IPS-NIHi7 (cell line): ENCODE measurements at regions not wholly inside any gene's neighbourhood (a gene's known extent, or its start where the extent isn't known, plus 50 kb on each side); places are given as distances from the start of the nearest gene placed in this dataset.

Experiments
- DNase-seq: peaks from one replicate; pipeline ENCODE4 v3.0.0; 2012; ENCODE audit warnings: mixed read lengths; ENCODE audit errors: extremely low spot score

DNA sequence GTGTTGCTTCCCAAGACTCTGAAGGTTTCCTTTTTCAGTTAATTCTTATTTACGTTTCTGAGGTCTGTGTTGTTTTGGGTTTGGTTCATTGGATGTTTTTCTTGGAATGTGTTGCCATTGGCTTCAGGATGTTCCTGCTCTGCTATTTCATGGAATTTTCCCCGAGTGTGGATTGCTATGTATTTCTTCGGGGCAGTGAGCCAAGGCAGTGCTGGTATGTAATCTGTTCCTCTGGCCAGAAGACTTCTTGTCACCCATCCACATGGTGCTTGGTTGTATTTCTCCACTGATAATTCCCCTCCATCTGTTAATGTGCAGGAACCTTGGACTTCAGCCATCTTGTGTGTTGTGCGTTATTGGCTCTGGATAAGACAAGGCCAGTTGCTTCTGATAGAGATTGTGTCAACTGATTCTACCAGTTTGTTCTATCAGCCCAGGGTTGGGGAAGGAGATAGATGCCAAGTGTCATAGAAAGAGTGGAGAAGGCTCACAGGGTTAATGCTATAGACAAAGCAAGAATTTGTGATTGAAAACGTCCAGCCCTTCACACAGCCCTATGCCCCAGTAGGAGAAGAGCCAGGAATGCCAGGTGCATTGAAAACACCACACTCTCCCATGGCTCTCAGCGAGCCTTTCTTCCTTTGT is 505.2 kb downstream of the PLPP3 start:
- no peak for DNase-seq

DNA sequence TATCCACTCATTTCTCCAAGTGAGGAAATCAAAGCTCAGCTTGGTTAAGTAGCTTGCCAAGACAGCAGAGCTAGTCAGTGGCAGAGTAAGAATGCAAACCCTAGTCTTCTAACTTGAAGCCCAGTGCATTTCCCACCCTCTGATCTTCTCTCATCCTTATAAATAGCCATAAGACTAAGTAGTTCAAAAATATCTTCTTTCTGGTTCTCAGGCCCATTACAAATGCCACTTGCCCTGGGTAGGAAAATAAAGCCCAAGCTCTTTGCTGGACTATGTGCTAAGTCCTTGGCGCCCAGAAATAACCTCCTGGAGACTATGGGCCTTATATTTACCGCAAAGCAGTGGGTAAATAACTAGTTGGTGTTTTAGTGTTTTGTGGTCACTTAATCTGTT is 505.8 kb downstream of the PLPP3 start:
- DNase-seq, result no peak

DNA sequence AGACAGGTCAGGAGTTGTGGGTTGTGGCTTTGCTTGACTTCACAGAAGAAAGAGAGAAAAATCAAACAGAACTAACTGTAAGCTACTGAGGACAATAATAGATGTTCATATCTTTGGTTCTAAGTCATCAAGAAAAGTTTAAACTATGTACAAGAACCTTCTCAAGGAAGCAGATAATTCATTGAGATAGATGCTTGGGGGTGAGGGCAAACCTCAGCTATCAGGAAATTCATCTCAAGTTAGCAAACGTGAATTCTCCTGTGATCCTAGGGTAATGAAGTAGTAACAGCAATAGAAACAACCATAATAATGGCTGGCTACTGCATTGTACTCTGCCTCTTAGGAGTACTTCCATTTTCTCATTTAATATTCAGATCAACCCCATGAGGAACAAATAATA is 506.2 kb downstream of the PLPP3 start:
- DNase-seq, result no peak

DNA sequence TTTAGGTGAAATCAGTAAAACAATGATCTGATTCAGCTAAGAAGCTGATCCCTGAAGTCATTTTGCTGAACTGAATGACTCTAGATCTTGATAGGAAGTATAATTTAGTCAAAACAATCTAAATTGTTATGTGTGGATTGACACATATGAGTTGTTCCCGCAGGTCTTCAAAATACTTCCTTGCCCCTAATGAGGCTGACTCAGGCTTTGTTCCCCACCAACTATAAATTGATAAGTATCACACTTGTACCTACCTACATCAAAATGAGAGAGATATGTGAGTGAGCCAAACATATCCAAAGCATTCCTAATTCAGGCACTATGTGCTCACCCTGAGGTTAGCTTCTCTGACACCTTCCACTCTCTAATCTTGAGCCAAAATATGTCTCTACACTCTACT is 507.1 kb downstream of the PLPP3 start:
- DNase-seq, result no peak

DNA sequence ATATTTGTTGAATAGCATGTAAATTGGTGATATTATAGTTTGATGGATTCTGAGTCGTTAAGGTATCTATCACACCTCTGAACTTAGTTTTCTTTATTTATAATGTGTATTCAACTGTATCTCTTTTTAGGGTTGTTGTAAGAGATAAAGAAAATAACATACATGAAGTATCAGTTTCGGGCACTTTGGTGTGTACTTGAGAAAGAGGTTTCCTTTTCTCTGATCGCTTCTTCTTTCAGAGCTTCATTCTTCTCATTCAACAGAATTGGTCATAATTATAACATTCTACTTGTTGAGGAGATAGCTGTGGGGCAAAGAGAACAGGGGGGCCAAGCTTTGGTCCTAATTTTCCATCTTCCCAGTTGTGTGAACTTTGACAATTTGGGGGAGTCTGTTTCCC is 508.0 kb downstream of the PLPP3 start:
- DNase-seq, result no peak

DNA sequence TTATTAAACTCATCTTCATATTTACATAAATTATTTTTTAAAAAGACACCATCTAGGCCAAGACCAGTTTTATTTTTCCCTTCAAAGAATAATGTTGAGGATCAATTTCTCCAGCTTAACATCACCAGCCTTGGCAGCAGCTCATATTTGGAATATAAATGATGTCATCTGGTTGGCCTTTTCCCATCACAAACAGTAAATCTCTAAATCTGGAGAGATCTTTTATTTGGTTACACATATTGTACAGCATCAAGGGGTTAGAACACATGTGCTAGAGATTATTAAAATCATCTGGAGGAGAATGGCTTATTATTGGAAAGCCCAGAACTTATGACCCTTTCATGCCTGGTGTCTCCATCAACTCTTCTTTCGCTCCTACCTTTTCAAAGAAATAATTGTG is 508.8 kb downstream of the PLPP3 start:
- no peak for DNase-seq

DNA sequence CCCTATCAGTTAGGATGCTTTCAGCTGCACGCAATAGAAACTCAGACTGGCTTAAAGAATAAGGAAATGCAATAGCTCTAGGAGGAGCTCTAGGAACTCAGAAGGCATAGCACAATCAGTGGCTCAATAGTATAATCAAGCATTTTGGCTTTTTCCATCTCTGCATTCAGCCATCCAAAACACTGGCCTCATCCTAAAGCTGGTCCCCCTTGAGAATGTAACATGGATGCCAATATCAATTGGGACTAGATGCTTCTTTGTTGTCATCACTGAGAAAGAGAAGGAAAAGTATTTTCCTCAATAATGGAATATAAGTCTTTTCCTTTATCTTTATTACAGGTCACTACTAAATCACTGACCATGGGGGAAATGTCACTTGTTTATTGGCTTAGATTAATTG is 509.5 kb downstream of the PLPP3 start:
- DNase-seq, result no peak

DNA sequence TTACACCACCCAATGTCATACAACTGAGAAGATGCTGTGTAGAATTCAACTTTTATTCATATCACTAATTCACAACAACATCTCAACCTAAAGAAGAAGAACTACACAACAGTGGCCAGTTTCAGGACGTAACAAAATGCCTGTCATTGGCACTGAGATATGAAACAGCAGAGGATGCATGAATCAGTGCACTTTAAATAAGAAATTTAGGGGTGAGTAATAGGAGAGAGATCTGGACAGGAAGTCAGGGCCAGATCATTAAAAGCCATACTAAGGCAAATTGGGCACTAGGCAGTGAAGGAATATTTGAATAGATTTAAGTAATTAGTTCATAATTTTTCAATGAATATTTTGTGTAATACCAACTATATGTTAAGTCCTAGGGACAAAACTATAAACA is 510.5 kb downstream of the PLPP3 start:
- no peak for DNase-seq

DNA sequence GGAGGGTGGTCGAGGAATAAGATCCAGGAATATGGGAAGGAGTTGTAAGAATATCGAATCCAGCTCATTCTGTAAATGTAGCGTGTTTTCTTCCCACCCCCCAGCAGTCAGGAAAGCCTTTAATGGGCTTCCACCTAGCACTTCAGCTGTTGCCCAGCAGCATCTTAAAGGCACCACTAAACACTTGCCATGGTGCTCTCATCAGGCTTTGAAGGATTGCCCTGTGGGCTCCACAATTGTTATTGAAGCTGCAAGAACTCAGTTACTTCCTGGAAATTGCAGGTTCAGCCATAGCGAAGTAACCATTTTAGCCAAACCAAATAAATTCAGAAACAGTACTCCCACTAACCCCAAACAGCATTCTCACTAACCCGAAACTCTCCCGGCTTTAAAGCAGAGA is 511.2 kb downstream of the PLPP3 start:
- DNase-seq, result no peak

DNA sequence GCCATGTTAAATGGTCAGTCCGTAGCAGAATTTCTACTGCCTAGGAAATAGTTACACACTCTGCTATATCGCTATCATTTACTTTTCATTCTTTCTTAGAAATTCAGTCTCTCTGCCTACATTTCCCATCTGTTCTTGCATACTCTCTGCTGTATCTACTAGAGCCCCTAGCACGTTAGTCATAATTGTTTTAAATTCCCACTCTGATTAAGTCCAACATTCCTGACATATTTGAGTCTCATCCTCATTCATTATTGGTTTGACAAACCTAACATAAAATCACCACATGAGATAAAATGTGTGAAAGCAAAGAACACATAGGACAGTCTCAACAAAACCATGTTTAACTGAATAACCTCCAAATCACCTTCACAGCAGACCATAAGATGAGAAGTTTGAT is 513.6 kb downstream of the PLPP3 start:
- DNase-seq, result no peak

DNA sequence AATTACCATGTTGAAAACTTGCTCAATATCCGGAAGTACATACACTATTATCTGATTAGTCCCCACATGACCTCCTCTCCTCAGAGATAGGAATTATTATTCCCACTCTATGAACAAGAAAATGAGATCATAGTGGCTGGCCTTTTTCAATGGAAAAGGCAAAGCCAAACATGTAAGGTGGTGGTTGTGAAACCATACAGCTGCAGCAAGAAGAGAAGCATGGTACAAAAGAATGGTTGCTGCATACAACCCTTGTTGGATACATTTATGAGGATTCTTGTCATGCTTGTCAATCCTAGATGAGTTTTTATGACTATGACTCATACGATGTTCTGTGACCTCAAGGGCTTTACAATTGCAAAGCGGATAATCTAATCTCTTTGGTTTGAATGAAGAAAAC is 514.7 kb downstream of the PLPP3 start:
- DNase-seq, result no peak

DNA sequence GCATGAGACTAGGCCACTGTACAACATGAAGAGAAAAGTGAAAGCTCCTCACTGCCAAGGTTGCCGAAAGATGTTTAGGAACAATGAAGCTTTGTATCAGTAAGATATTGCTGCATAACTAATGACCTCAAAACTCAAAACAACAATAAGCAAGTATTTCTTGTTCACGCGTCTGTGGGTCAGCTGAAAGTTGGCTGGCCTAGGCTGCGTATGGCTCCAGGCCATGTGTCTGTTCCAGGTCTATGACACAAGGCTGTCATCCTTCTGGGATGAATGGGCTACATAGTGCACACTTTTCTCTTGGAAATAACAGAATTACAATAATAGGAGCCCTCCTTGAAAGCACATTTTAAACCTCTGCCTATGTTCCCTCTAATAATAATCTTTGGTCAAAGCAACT is 515.9 kb downstream of the PLPP3 start:
- DNase-seq, result no peak

DNA sequence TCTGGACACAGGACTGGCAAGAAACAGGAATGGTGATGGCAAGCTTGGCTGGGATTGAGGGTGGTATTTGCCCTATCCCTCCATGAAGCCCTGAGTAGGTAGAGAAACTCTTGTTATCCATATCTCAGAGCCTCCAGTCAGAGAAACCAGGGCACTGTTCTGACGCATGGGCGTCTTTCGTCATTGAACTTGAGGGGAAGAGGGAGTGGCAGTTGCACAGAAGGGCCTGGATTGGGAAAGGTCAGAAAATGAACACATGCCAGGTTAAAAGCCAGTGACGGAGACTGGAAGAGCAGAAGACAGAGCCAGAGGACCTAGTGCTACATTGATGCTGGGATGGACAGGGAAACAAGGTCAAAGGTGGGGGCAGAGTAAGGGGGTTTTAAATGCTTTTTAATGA is 516.7 kb downstream of the PLPP3 start:
- no peak for DNase-seq

DNA sequence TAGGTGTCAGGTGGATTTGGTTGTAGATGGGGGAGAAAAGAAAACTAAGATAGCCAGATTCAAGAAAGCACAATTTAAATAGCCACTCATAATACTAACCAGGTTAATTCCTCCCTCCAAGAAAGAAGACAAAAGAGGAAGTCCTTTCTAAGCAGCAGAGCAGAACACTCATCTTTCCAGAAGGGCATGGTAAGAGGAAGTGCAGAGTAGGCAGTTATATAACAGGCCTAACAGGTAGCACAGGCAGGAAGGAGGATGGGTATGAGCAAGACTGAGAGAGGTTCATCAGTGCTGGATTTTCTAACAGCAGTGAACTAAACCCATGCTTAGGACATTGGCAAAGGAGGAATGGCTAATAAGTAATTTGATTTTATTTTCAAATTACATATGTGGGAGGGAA is 517.5 kb downstream of the PLPP3 start:
- DNase-seq, result no peak

DNA sequence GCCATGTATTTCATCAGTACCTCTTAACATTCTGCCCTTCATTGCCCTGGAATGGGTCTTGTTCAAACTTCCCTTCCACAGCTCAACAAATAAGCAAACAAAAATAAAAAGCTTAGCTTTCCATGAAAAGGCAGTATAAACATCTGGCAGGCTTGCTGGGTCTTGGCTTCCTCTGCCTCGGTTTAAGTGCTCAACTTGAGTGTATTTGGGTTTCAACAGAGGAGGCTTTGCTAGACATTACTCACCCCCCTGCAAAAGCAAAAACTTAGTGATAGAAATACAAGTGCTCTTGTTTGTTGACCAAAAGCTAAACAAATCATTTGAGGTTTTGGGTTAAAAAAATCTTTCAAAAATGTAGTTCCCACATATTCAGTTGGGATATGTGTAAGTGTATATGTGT is 518.5 kb downstream of the PLPP3 start:
- no peak for DNase-seq

DNA sequence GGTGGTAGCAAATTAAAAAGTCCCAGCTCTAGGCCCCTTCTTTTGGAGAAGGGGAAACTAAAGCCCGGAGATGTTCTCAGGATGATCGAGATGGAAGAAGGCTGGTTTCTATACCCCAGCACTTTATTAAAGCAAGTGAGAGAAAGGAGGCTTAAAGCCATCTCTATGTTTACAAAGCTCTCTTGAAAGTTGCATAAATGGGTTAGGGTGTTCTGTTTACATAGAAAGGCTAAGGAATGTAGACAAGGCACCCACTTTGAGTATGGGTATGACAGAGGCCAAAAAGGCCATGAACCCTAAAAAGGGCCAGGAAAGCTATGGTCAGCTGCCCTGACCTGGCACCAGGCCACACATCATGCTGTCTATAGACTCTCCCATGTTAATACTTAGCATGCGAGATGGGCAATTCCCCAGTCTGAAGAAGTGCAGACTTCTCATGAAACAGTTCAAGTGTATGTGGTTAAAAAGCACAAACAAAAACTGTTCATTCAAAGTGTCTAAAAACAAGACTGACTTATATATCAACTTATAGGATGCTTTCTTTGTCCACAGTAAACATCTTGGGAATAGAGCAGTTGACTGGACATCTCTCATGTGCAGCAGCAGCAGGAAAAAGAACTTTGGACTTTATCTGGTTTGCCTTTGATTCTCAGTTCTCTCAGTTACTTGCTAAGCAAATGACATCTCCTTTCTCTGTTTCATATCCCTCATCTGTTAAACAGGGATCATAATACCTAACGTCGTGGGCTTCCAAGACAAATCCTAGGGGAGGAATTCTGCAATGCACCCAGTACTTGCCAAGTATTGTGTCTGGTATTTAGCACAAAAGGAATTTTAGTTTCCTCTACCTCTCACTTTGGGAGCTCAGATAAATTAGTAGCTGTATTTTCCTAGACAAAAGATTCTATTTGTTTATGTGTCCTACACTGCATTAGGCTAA is 521.6 kb downstream of the PLPP3 start:
- DNase-seq, result no peak

DNA sequence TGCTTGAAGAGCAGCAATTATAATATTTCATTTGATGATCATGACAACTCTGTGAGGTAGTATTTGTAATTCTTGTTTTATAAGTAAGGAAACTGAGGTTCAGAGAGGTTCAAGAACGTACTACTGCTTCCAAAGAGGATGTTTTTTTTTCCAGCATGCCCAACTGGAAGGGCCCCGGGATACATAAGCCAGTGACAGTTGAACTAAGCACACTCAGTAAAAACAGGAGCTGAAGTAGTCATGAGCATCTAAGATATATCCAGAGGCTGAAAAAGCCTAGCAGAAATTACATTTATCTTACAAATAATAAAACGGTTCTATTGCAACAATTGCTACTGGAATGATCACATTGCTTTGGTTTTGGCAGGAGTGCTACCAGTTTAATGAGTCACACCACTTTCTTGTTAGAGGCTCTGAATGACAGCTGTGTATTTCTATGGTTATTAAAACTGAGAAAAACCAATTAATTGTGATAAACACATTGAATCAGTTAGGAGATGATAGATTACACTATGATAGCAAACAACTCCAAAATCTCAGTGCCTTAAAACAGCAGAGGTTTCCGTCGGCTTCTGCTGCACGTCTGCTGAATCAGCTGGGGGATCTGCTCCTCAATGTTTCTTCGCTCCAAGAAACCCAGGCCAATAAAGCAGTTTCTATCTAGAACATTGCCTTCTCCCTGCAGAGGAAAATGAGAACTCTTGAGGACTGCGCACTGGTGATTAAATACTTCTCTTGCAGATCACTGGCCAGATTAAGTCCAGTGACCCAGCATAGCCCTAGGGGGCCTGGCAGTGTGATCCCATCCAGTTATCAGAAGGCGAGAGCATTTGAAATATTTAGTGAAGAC is 522.7 kb downstream of the PLPP3 start:
- DNase-seq, result no peak

DNA sequence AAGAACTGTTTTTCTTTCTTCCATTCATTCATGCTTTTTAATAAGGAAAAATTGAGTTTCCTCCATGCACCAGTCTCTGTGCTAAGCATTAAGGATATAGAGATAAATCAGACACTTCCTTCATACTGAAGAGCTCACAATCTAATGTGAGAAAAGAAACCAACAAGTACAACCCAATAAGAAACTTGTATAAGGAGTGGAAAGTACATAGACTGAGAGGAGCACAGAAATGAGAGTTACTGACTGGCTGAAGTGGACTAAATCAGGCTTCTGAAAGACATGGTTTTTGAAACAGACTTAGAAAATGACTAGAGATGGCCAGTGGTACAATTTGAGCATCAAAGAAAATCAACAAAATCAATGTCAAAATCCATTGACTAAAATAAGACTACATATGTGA is 524.4 kb downstream of the PLPP3 start:
- DNase-seq, result no peak

DNA sequence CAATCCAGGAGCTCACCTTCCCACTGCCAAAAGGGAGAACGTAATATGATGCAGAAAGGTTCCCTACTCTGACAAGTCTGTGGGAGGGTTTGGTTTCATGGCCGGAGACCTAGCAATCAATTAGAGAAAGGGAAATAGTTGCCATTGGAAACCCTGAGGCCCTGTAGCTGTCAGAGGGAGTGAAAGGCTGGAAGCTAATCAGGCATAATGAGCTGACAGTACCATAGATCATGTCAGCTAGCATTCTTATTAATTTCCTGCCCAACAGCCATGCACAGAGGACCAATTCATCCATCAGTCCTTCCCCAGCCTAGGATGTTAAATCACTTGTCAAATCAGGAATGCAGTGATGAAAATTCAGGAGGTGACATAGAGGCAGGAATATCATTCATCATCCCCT is 527.3 kb downstream of the PLPP3 start:
- DNase-seq, result no peak

DNA sequence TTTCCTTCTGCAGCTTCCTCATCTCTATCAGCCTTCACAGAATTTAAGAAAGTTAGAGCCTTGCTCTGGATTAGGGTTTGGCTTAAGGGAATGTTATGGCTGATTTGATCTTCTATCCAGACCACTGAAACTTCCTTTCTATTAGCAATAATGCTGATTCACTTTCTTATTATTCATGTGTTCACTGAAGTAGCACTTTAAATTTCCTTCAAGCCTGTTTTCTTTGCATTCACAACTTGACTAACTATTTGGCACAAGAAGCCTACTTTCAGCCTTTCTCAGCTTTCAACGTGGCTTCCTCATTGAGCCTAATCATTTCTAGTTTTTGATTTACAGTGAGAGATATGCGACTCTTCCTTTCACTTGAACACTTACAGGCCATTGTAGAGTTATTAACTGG is 528.5 kb downstream of the PLPP3 start:
- no peak for DNase-seq

DNA sequence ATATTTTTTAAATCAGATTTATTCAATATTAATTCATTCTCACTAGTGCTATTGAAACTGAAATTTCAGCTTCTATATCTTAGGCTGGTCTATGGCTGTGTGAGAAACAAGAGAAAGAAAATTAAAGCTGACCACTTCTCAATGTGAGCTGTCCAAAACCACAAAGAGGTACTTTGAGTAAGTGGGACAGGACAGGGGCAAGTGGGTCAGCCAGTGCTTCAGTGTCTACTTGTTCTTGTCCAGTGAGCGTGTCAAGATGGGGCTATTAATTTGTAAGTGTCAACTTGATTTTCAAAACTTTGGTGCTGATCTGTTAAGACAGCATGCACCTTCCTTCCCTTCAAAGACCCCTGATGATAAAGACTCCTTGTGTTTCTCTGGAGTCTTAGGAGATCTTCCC is 533.9 kb downstream of the PLPP3 start:
- DNase-seq, result no peak

DNA sequence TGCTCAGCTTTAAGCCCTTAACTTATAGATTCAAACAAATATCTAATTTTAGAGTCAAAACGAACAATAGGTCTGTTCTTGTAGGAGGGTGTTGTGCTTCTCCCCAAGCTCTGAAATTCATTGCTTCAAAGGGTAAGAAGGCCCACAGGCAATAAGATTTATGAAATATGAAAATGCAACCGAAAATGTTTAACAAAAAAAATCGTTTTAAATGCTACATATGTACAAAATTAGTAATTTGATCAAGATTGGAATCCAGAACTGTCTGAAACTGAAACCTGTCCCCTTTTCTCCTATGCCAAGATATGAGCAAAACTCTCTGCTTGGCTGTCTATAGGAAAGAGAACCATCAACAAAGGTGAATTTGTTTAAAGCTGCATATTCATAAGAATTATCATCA is 534.3 kb downstream of the PLPP3 start:
- no peak for DNase-seq

DNA sequence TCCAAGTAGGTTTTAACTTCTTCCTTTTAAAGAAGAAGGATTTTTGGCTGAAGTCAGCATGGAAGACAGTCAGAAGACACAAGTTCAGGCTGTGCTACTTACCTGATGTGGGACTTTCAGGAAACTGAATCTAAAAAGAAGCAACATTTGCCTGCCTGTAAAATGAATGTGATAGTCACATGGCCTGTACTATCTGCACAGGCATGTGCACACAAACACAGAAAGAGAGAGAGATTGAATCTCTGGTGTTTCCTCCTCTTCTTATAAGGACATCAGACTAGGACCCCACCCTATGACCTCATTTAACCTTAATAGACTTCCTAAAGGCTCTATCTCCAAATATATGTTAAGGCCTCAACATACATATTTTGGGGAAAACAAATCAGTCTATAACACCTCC is 542.9 kb downstream of the PLPP3 start:
- DNase-seq, result no peak
